ENCODE measurements at regions not wholly inside any gene's neighbourhood (a gene's known extent, or its start where the extent isn't known, plus 50 kb on each side); places are given as distances from the start of the nearest gene placed in this dataset.
"Not testable (repeated sequence)": the region's sequence is repeated elsewhere in the genome, so short reads cannot be mapped to it uniquely, and the experiment has no call there.

DNA sequence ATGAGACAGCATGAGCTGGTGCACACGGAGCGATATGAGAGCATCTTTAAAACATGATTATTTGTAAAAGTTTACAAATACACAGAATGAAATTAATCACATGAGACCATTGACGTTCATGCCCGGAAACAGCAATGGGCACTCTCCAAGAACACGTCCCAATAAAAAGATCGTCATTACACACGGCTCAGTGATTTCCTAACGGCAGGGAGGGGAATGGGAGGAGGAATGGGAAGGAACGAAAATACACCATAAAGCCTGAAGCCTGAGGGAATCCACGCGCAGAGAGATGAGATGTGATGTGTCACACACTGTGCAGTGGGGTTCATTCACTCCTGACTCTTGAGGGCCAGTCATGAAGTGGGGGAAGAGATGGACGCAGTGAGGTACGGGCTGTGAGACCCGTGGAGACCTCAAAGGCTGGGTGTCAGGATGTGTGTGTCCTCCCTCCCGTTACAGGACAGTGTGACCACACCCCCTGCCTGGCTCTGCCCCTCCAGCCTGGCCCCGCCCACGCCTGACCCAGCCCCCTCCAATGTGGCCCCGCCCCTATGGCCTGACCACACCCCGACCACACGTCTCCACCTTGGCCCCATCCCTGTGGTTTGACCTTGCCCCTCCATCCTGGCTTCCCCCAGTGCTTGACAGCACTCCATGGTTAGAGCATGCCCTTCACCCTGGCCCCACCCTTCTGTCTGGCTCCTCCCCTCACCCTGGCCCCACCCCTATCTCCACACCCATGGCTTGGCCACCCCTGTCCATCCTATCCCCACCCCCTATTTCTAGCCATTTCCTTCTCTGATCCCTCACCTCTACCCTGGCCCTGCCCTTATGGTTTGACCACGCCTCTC, 270.5 kb upstream of the SFSWAP start:
- DNase-seq (ENCODE audit: low read depth), result not testable (repeated sequence)

DNA sequence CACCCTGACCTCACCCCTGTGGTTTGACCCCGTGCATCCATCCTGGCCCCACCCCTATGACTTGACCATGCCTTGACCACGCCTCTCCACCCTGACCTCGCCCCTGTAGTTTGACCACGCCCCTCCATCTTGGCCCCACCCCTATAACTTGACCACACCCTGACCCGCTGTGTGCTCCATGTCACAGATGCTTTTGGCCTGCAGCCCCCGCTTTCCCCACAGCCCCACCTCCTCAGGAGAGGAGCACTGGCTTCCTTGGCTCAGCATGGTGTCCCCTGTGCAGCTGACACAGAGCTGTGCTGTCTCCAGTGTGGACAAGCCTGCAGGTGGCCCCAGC, 269.9 kb upstream of the SFSWAP start:
- DNase-seq (ENCODE audit: low read depth), result no peak

DNA sequence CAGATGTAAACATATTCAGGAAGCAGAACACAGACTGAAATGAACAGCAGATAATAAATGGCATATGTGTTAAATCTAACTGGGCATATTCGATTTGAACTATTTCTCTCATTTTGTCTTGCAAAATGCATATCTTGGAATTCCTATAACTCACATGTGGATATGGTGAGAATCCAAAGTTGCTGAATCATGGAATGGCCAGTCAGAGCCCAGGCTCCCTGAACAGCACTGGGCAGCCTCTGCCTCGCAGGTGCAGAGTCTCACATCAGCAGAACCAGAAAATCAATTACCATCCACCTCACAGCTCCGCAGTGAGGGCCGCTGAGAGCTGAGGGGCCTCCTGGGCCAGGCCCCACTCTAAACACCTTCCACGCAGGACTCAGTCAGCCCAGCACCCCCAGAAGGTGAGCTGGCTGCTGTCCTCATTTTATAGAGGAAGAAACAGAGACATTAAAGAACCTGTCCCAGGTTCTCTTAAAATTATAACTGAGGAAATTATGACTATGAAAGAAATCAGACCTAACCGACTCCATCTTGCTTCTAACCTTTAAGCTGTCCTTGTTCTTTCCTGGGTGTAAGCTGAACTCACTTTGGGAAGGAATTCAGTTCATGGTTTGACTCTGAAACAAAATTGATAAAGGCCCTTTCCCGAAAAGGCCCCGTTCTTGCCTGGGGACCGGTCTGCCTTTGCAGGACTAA, 269.1 kb upstream of the SFSWAP start:
- DNase-seq (ENCODE audit: low read depth), result no peak

DNA sequence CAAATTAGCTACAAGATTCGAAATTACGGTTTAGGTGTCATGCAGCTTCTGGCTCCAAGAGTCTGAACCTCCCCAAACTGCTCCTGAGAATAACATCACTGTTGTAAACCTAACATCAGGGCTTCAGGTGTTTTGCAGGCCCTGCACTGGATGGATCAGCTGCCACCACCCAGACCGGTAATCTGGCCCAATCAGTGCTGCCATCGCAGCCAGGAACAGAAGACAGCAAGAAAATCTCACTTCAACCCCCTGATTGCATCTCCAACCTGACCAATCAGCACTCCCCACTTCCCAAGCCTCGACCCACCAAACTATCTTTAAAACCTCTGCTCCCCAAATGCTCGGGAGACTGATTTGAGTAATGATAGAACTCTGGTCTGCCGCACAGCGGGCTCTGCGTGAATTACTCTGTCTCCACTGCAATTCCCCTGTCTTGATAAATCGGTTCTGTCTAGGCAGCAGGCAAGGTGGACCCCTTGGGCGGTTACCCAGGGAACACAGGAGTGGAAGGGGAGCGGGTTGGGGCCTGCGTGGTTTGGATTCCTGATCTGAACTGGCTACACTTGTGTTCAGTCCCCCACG, 268.5 kb upstream of the SFSWAP start:
- no peak for DNase-seq (ENCODE audit: low read depth)

DNA sequence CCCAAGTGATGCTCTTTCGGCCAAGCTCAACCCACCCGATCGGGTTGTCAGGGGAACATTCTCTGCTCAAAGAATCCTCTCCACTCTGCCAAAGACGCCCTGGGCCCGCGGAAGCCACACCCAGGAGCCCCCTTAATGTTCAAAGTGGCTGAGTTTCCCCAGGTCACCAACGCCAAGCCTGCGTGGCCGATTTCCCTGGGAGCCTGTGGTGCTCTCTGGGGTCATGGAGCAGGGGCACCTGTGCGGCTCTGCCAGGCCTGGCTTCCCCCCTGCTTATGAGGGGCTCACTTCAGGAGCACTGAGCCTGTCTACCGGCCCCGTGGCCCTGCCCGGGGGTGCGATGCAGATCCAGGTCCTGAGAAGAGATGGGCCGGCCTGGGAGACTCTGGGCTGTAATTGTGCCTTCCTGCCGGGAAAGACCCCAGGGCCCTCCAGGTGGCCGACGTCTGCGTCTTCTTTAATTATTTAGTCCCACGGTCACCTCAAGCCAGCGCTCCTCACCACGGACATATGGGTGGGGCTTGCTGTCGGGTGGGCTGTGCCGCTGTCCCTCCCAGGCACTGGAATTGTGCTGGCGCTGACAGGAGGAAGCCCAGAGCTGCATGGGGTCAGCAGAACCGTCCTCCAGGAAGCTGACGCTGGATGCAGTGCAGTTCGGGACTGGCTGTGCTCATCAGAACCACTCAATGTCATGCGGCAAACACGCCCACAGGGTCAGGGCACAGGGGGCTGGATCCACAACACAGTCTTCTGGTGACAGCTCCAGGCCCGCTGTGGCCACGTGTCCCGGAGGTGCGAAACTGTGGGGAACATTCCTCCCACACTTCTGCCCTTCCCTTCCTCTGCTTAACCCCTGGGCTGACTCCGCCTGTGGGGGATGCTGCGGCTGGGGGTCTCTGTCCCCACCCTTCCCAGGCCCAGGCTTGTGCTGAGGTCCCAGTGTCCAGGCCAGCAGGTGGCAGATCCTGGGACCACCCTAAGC, 267.6 kb upstream of the SFSWAP start:
- DNase-seq (ENCODE audit: low read depth), result no peak

DNA sequence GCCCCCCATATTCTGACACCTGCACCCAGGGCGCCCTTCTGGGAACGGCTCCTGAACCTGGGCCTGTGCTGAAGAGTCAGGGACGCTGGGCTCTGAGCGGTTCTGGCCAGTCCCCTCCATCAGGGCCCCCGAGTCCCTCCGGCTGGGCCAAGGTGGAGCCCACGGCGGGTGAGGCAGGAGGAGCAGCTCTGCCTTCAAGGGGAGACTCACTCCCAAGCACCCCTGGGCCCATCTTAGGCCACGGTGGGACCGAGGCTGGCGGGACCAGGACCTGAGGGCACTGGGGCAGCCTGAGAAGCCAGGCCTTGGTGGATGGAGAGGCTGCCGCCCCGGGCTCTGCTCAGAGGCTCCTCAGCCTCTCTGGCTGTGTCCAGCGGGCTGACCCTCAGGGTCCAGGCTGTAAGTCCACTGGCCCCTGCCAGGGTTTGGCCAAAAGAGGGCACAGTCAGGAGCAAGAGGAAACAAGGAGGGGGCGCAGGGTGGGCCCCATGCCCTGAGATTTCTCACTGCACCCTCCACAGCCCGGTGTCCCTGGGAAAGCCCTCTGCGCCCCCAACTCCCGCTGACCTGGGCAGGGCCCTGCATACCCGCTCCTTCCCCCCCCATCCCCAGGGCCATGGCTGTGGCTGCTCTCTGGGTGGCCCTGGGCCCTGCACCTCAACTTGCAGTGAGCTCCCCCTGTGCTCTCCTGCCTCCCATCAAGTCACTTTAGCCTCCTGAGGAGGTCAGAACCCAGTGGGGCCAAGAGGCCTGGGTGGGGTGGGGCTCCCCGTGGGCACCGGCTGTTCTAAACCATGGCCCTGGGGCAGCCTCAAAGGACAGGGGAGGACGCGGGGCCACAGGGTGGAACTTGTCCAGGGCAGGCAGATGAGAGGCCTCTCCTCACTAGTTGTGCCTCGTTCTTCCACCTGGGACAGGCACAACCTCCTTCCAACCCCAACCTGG, 266.4 kb upstream of the SFSWAP start:
- DNase-seq (ENCODE audit: low read depth), result no peak

DNA sequence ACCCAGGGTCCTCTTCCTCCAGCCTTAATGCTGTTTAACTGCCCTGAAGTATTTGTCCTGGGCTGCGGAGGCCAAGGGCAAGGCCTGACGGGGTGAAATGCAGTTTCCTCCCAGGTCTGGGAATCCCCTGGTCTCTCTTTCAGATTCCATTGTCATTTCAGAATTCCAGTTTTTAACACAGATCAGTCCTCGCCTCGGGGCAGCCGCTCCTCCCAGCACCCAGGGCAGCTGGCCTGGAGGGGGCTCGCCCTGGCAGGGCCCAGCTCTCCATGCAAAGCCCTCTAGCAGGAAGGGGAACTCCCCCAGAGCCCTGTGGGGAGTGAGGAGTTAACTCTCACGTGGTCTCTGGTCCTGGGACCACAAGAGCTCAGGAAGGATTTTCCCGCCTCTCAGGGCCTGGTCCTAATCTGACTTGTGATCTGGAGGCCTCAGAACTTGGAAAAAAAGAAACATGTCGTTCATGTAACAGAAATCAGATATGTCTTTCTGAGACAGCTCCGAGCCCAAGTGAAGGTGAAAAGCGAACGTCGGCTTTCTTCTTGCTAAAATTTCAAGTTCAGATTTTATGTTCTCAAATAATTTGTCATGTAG, 265.6 kb upstream of the SFSWAP start:
- no peak for DNase-seq (ENCODE audit: low read depth)

DNA sequence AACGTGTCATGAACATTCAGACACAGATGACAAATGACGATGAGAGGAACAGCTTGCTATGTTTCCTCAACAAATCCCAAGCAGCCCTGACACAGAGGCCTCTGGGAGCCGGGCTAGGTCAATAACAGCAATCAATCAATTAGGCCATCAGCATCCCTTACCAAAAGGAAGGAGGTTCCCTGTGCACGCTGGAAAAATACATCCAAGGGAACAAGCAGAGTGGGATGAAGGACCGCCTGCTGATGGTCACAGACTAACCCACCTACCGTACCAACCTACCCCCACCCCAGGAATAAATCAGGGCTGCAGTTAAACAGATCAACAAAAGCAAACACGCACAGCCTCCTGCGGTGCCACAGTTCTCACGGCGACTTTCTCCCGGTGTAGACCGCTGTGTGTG, 265.1 kb upstream of the SFSWAP start:
- no peak for DNase-seq (ENCODE audit: low read depth)

DNA sequence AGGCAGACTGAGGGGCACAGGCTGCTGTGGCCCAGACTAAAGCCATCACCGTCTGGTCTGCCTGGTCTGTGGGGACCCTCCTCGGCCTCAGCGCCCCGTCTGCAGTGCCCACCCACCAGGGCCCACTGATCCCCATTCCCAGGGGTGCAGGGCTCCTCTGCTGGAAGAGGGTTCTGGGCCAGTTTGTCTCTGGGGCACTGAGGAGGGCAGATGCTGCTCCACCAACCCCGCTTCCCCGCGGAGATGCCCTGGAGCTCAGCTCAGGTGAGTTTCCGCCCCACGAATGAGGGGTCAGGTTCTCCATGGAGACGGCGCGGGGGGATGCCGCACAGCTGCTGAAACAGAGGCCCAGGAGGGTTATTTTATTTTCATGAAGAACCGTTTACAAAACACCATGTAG, 263.3 kb upstream of the SFSWAP start:
- DNase-seq (ENCODE audit: low read depth), result not testable (repeated sequence)

DNA sequence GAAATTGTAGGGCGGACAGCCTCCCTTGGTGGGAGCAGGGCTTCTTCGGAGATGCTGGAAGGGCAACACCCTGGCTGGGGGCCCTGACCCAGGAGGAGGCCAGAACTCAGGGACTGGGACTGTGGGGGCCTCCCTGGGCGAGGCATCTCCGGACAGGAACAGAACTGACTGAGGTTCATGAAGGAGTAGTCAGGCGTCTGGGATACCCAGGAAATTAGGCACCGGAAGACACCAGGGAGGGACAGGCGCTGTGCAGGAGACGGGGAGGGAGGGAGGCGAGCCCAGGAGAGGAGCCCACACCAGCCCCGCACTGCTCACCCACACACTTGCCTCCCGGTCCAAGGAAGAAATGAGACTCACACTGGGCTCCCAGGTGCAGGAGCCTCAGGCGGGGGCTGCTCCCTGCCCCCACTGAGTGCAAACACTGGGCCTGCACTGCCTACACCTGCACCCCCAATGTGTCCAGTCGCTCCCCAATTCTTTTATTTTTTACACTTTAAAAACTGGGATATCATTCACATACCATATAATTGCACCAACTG, 262.6 kb upstream of the SFSWAP start:
- DNase-seq (ENCODE audit: low read depth), result no peak

DNA sequence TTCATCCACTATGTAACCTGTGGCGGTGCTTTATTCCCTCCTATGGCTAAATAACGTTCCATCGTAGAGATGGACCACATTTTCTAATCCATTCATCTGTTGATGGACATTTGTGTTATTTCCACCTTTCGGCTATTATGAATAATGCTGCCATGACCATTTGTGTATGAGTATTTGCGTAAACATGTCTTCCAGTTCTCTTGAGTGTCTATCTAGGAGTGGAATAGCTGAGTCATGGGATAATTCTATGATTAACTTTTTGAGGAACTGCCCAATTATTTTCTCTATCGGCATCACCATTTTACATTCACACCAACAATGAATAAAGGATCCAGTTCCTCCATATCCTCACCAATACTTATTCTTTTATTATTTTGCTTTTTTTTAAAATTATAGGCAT, 261.9 kb upstream of the SFSWAP start:
- DNase-seq (ENCODE audit: low read depth), result no peak

DNA sequence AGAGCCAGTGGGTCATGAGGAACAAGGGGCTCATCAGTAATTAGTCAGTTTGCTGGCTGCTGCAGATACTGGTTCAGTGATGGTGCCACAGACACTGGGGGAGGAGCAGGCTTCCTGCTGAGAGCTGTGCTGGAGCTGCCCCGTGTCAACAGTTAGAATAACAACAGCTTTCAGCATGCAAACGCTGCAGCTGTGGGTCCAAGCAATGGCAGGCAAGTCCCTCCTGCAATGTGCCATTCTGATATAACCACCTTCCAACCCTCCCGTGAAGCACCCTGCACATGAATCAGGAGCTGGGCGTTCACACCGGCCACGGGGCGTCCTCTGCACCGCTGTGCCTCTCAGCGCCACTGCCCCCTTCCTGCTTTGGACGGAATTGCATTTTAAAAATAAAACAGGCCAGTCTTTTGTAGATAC, 258.4 kb upstream of the SFSWAP start:
- DNase-seq (ENCODE audit: low read depth), result no peak

DNA sequence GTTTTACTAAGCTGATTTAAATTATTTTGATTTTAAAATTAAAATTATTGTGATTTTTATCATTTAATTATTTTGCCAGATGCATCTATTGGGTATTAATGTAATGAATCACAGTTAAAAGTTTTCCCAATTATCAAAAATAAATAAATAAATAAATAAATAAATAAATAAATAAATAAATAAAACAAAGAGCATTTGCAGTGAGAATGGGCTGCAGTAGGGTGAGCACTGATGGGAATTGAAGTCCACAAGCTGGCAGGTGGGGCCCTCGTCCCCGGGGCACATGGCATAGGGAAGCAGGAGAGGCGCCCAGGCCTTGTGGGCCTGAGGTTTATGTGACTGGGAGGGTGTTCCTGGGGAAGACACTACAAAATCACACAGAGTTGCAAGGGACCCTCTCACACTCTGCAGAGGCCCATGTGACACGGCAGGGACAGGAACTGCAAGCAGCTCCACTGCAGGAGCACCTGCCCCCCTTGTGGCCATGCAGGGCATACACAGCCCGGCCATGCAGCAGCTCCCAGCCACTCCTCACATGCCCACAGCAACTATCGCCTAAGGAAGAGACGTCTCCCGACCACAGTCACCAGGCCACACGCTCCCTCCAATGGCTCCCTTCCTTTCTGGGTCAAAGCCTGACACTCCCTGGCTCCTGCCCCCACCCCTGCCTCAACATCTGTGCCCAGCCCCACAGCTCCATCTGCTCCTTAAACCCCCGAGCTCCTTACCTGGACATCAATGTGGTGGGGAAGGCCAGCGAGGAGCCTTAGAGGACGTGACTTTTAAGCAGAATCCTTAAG, 256.3 kb upstream of the SFSWAP start:
- DNase-seq (ENCODE audit: low read depth), result no peak

DNA sequence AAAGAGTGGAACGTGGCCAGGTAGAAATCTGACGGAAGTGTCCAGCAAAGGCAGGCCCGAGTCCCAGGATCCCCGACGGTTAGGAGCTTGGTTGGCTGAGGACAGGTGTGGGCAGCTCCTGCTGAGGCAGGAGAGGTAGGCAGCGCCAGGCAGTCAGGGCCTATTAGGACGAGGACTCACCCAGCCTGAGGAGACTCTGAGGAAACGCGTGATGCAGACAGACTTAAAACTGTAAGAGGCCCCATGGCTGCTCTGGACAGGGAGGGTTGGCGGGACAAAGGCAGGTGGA, 255.7 kb upstream of the SFSWAP start:
- DNase-seq (ENCODE audit: low read depth), result no peak

DNA sequence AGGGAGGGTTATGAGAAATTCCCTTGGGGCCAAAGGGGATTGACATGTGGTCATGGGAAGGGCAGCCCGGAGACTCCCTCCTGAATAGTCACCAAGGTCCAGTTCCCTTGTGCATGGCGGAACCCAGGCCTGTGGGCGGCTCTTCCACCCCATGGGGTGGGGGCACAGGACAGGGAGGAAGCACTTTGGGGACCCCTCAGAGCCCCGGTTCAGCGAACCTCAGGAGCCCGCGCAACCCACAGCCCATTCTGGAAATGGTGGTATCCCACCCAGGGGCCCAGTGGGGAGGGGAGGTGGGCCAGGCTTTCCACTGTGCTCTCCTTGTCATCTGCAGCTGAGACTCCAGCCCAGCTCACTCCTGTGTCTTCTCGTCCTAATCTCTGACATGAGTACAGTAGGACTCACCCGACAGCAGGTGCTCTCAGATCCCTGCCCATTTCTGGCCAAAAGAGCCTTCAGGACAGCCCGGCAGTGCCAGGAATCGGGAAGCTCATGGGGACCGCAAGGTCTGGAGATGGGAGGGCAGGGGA, 255.2 kb upstream of the SFSWAP start:
- DNase-seq (ENCODE audit: low read depth), result no peak

DNA sequence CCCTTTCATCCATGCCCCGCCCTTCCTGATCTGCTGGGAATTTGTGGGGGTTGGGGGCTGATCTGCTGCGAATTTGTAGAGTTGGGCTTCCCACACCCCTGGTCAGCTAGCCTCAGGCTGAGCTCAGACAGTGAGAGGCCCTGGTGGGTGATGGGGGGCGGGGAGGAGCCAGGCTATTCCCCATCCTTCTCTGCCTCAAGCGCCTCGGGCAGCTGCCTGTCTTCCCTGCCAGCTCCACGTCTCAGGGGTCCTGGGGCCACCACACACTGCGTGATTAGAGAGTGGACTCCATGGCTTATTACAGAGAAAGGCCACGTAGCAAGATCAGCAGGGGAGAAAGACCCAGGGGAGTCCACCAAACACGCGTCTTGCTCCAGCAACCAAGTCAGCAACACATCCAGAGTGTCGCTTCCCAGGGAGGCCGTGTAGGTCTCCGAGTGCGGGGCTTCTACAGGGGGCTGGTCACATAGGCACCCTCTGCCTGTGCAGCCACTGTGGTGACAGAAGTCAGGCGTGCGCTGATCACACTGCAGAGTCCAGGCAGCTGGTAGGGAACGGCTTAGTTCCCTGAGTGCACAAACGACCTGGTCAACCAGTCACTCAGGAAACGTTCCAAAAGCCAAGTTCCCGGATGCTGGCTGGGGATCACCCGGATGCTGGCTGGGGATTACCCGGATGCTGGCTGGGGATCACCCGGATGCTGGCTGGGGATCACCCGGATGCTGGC, 254.4 kb upstream of the SFSWAP start:
- DNase-seq (ENCODE audit: low read depth), result no peak

DNA sequence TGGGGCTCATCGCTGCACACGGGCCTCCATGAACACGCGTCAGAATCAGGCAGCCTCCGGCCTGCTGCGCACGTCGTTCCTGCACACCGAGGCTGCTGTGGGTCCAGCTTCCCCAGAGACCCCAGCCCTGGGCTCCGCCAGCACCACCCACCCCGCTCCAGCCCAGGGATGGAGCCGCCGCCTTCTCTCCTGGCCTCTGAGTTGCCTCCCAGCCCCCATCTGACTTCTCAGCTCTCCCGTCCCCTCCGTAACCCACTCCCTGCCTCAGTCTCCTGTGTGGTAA, 253.9 kb upstream of the SFSWAP start:
- no peak for DNase-seq (ENCODE audit: low read depth)

DNA sequence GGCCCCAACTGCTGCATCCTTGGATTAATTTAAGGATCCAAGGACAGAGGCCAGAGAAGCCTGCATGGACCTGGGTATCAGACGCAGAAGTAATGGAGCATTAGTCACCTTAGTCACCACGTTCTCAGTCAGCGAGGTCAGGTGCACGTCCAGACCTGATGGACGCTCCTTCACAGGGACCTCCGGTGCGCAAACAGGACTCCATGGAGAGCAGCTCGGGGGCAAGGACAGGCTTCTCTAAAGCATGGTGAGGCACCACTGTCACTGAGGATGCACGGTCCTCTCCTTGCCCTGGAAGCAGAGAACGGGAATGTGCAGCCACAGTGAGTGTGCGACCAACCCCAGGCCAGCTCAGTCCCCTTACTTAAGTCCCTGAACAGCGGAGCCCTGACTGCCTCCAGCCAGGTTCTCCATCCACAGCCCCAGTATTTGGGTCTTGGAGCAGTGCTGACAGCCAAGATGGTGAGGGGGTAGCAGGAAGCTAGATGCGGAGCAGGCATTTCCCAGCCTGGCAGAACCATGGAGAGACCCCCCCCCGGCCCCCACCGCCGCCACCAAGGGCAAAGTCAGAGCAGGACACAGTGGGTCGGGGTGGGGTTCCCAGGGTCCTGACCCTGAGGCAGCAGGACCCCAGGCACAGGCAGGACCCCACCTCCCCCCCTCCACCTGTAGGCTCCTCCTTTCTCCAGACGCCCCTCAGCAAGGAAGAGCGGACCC, 253.4 kb upstream of the SFSWAP start:
- no peak for DNase-seq (ENCODE audit: low read depth)

DNA sequence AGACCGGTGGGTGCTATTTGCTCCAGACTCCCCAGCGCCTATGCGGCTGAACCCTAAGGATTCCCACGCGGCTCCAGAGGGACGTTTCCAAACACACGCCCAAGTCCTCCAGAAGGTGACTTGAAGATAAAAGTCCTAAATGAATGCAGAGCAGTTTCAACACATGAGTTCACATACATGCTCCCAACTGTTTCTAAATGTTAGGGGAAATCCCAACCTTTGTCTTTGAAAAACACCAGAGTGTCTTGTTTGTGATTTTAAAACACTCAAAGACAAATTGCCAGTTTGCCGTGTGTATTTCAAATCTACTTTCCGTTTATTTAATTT, 252.9 kb upstream of the SFSWAP start:
- no peak for DNase-seq (ENCODE audit: low read depth)

All from stimulated activated CD8-positive, alpha-beta memory T cell treated with anti-CD3 and anti-CD28 coated beads, Interleukin-12 subunit alpha, Interleukin-12 subunit beta, amount 100 ng/mL, for 4 hours (primary cell).